ENCODE measurements at regions not wholly inside any gene's neighbourhood (a gene's known extent, or its start where the extent isn't known, plus 50 kb on each side); places are given as distances from the start of the nearest gene placed in this dataset.

- Histone ChIP-seq H2BK5ac (ENCODE audit: low read depth, low read length) (no peak overlapping the region), H3K56ac (replicated peaks; ENCODE audit: insufficient read length, low read depth, low read length) (no peak overlapping the region), H3K27ac (ENCODE audit: low read depth, low read length) (no peak overlapping the region), H3K79me1 (ENCODE audit: low read depth, low read length) (0 out of 2 replicates have a peak, but pooled peaks cover 3% of the 10 kb centered on the region), H2AK5ac (ENCODE audit: low read depth, low read length) (no peak overlapping the region), H3K9ac (replicated peaks in 1 of 4; ENCODE audit: extremely low read depth in 1 of 4, low read depth in 3 of 4, low read length in 3 of 4) (no peak overlapping the region), H3K4me1 (replicated peaks in 1 of 4; ENCODE audit: control insufficient read depth in 3 of 4, insufficient read depth in 4 of 4, low read length in 3 of 4) (peaks cover 0 to 8% (median 6%) of the 10 kb centered on the region in 4 experiments; a peak in 6 of 7 replicates), H3K9me3 (ENCODE audit: insufficient read depth in 2 of 2, low read depth in 1 of 2, low read length in 1 of 2) (peaks cover 0 to under 1% of the 10 kb centered on the region in 2 experiments; a peak in 3 of 4 replicates), H3K23me2 (ENCODE audit: low read depth, low read length) (peaks cover 21% of the 10 kb centered on the region), H3K23ac (ENCODE audit: insufficient read length) (no peak overlapping the region), H3K4me3 (ENCODE audit: extremely low read depth in 1 of 4, insufficient read depth in 2 of 4, low read depth in 3 of 4, low read length in 4 of 4) (no peak overlapping the region), H2AFZ (ENCODE audit: low read length) (no peak overlapping the region), H4K5ac (ENCODE audit: insufficient read length, low read depth, low read length) (no peak overlapping the region), H3K36me3 (ENCODE audit: control insufficient read depth in 2 of 4, insufficient read depth in 4 of 4, low read length in 3 of 4) (no peaks in the 10 kb centered on the region), H2BK15ac (ENCODE audit: low read length) (no peak overlapping the region), H3K14ac (ENCODE audit: insufficient read length) (no peak overlapping the region), H4K8ac (ENCODE audit: extremely low read depth, insufficient read depth, low read length) (no peak overlapping the region), H2BK120ac (replicated peaks; ENCODE audit: low read depth, low read length) (no peak overlapping the region), H4K91ac (replicated peaks; ENCODE audit: insufficient read length, low read length) (no peak overlapping the region), H3K4ac (replicated peaks; ENCODE audit: insufficient read length, low read depth, low read length) (no peak overlapping the region), H2BK12ac (ENCODE audit: low read depth, low read length) (no peak overlapping the region), H4K20me1 (replicated peaks in 1 of 2; ENCODE audit: control insufficient read depth in 1 of 2, insufficient read depth in 2 of 2, low read length in 2 of 2) (peaks cover 0 to 8% of the 10 kb centered on the region in 2 experiments), H3K4me2 (ENCODE audit: insufficient read depth in 1 of 2, low read depth in 2 of 2, low read length in 2 of 2) (no peak overlapping the region), H2BK20ac (ENCODE audit: low read length) (no peak overlapping the region), H3K27me3 (replicated peaks in 1 of 4; ENCODE audit: control insufficient read depth in 3 of 4, extremely low read depth in 1 of 4, insufficient read depth in 3 of 4, low read length in 3 of 4) (peaks cover 0 to 3% (median 0%) of the 10 kb centered on the region in 4 experiments; a peak in 1 of 7 replicates), H3K79me2 (ENCODE audit: control insufficient read depth in 1 of 2, insufficient read depth in 2 of 2, low read length in 2 of 2) (no peaks in the 10 kb centered on the region), H3K18ac (ENCODE audit: extremely low read depth, low read length) (no peak overlapping the region)
- no peak for DNase-seq (ENCODE audit: low read depth in 1 of 2, low spot score in 2 of 2)
- FAIRE-seq, result no peak
- CTCF ChIA-PET (ENCODE audit: partially characterized antibody), result interaction anchor here (0.7 to 3.2 kb wide), 4 partner anchors 10 to 126 kb away, joined by 3 to 9 read pairs (median 4); no protein-coding TSS in a partner anchor
- POLR2A ChIA-PET (ENCODE audit: partially characterized antibody), result no interaction called here
- WGBS, 2 experiments (ENCODE audit: extremely low coverage in 1 of 2, insufficient coverage in 1 of 2, insufficient read length in 1 of 2, insufficient replicate concordance in 2 of 2, low coverage in 1 of 2, low lambda C conversion rate in 2 of 2, missing lambda C conversion rate in 1 of 2), result 72% methylated on average over 10 of the region's 10 CpGs; no CpG with 5 or more reads in 1 of the 2 experiments
- TF ChIP-seq NRF1 (IDR thresholded peaks at IDR 0.05; ENCODE audit: low read depth, low read length) (no peak), ASH2L (IDR thresholded peaks at IDR 0.05; ENCODE audit: low read length) (no peak), HDAC6 (IDR thresholded peaks at IDR 0.05; ENCODE audit: low read depth, low read length) (no peak), CTBP2 (IDR thresholded peaks at IDR 0.05; ENCODE audit: borderline replicate concordance, insufficient read depth, insufficient read length, low read length) (no peak), FOSL1 (IDR thresholded peaks at IDR 0.05; ENCODE audit: insufficient read depth, low read depth, low read length) (no peak), CEBPB (IDR thresholded peaks at IDR 0.05; ENCODE audit: low read depth, low read length) (no peak), EZH2 (IDR thresholded peaks at IDR 0.05; ENCODE audit: low read depth, low read length, severe bottlenecking) (no peak)
Measured at GRCh38 chr11:134741453-134742223, 329.6 kb upstream of the B3GAT1 start.
